AG09319 (cell line): ENCODE measurements at regions not wholly inside any gene's neighbourhood (a gene's known extent, or its start where the extent isn't known, plus 50 kb on each side); places are given as distances from the start of the nearest gene placed in this dataset.

Experiments used
- DNase-seq: peaks from one replicate; pipeline ENCODE4 v3.0.0-alpha.2; 2010; ENCODE audit warnings: low read depth; ENCODE audit errors: extremely low read depth
- TF ChIP-seq, protein P1 (sequence below): IDR thresholded peaks from 2 replicates; pipeline ENCODE4 v1.5.1; 2011; ENCODE audit warnings: low read depth, mild to moderate bottlenecking, inconsistent platforms, low read length, moderate library complexity

GRCh38 chr9:104429031-104429546 is 75.0 kb upstream of the OR13F1 start:
- TF ChIP-seq, protein P1, sequence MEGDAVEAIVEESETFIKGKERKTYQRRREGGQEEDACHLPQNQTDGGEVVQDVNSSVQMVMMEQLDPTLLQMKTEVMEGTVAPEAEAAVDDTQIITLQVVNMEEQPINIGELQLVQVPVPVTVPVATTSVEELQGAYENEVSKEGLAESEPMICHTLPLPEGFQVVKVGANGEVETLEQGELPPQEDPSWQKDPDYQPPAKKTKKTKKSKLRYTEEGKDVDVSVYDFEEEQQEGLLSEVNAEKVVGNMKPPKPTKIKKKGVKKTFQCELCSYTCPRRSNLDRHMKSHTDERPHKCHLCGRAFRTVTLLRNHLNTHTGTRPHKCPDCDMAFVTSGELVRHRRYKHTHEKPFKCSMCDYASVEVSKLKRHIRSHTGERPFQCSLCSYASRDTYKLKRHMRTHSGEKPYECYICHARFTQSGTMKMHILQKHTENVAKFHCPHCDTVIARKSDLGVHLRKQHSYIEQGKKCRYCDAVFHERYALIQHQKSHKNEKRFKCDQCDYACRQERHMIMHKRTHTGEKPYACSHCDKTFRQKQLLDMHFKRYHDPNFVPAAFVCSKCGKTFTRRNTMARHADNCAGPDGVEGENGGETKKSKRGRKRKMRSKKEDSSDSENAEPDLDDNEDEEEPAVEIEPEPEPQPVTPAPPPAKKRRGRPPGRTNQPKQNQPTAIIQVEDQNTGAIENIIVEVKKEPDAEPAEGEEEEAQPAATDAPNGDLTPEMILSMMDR, result no peak

GRCh38 chr9:104435059-104435458 is 69.0 kb upstream of the OR13F1 start:
- TF ChIP-seq, protein P1, result no peak
- no peak for DNase-seq

More at GRCh38 chr9:104429031-104429546, 75.0 kb upstream of the OR13F1 start:
- DNase-seq, result no peak

GRCh38 chr9:104448036-104448435 is 56.0 kb upstream of the OR13F1 start:
- TF ChIP-seq, protein P1, result no peak
- DNase-seq, result no peak
